ENCODE measurements at regions not wholly inside any gene's neighbourhood (a gene's known extent, or its start where the extent isn't known, plus 50 kb on each side); places are given as distances from the start of the nearest gene placed in this dataset.

- Histone ChIP-seq H3K27ac (ENCODE audit: low read depth, low read length, poor library complexity, severe bottlenecking) (no peak overlapping the region), H3K36me3 (ENCODE audit: insufficient read depth, low read length) (no peaks in the 10 kb centered on the region), H3K9me3 (ENCODE audit: low read length) (no peaks in the 10 kb centered on the region), H2AFZ (ENCODE audit: low read length) (no peak overlapping the region), H4K20me1 (ENCODE audit: insufficient read depth, low read length) (no peaks in the 10 kb centered on the region), H3K79me2 (ENCODE audit: insufficient read depth, low read depth, low read length) (no peaks in the 10 kb centered on the region), H3K4me2 (ENCODE audit: low read length) (no peak overlapping the region), H3K9me2 (ENCODE audit: insufficient read depth, low read length) (no peaks in the 10 kb centered on the region), H3K4me1 (ENCODE audit: insufficient read depth, low read length, poor library complexity, severe bottlenecking) (no peaks in the 10 kb centered on the region), H3K4me3 (ENCODE audit: low read depth, low read length, poor library complexity, severe bottlenecking) (no peak overlapping the region)
- DNase-seq (ENCODE audit: low spot score) = no peak
- BruUV-seq (replicated peaks) = no TSS peak
- CTCF ChIA-PET (ENCODE audit: unreplicated experiment) = no interaction called here
- TF ChIP-seq, protein P1, sequence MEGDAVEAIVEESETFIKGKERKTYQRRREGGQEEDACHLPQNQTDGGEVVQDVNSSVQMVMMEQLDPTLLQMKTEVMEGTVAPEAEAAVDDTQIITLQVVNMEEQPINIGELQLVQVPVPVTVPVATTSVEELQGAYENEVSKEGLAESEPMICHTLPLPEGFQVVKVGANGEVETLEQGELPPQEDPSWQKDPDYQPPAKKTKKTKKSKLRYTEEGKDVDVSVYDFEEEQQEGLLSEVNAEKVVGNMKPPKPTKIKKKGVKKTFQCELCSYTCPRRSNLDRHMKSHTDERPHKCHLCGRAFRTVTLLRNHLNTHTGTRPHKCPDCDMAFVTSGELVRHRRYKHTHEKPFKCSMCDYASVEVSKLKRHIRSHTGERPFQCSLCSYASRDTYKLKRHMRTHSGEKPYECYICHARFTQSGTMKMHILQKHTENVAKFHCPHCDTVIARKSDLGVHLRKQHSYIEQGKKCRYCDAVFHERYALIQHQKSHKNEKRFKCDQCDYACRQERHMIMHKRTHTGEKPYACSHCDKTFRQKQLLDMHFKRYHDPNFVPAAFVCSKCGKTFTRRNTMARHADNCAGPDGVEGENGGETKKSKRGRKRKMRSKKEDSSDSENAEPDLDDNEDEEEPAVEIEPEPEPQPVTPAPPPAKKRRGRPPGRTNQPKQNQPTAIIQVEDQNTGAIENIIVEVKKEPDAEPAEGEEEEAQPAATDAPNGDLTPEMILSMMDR (conservative IDR thresholded peaks at IDR 0.05; ENCODE audit: low read length) = no peak
- no peak for TF ChIP-seq EZH2phosphoT487 (IDR thresholded peaks at IDR 0.05; ENCODE audit: borderline replicate concordance, low read depth, low read length)
- POLR2A ChIA-PET = interaction anchor here (0.7 kb wide), 2 partner anchors 8 to 10 kb away, joined by 3 read pairs; no protein-coding TSS in a partner anchor
- intact Hi-C loops (cut with micrococcal nuclease; ENCODE audit: unreplicated experiment) = no loop called here
These were observed 527.2 kb downstream of the ACTR3B start for GRCh38 chr7:153286763-153287162.

- Histone ChIP-seq H3K36me3 (ENCODE audit: insufficient read depth, low read length) (no peaks in the 10 kb centered on the region), H3K27ac (ENCODE audit: low read depth, low read length, poor library complexity, severe bottlenecking) (no peak overlapping the region), H4K20me1 (ENCODE audit: insufficient read depth, low read length) (no peaks in the 10 kb centered on the region), H2AFZ (ENCODE audit: low read length) (no peak overlapping the region), H3K79me2 (ENCODE audit: insufficient read depth, low read depth, low read length) (no peaks in the 10 kb centered on the region), H3K4me2 (ENCODE audit: low read length) (no peak overlapping the region), H3K9me3 (ENCODE audit: low read length) (no peaks in the 10 kb centered on the region), H3K4me1 (ENCODE audit: insufficient read depth, low read length, poor library complexity, severe bottlenecking) (no peaks in the 10 kb centered on the region), H3K4me3 (ENCODE audit: low read depth, low read length, poor library complexity, severe bottlenecking) (no peak overlapping the region), H3K9me2 (ENCODE audit: insufficient read depth, low read length) (no peaks in the 10 kb centered on the region)
- BruUV-seq (replicated peaks) = no TSS peak
- no peak for DNase-seq (ENCODE audit: low spot score)
- TF ChIP-seq EZH2phosphoT487 (IDR thresholded peaks at IDR 0.05; ENCODE audit: borderline replicate concordance, low read depth, low read length) = no peak
- TF ChIP-seq, protein P1 (conservative IDR thresholded peaks at IDR 0.05; ENCODE audit: low read length) = no peak
- POLR2A ChIA-PET = no interaction called here
- intact Hi-C loops (cut with micrococcal nuclease; ENCODE audit: unreplicated experiment) = no loop called here
- CTCF ChIA-PET (ENCODE audit: unreplicated experiment) = no interaction called here
These were observed 530.5 kb downstream of the ACTR3B start for GRCh38 chr7:153290066-153290465.

DNA sequence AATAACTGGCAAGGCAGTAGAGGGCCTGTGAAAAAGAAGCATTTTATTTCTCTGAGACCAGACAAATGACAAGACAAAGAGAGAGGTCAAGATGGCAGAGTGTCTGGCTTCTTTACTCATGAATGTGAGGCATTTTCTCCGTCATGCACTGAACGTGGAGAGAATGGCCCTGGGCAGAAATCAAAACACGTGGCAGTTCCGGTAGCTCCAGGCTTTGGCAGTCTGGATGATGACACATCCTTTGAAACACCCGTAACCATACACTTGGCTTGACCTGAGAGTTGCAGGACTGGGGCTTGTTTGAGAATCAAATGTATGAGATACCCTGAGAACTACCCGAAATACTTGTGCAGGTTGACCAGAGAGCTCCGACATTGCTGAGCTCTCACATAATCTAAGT is 537.6 kb downstream of the ACTR3B start:
- Histone ChIP-seq H4K20me1 (ENCODE audit: insufficient read depth, low read length) (no peaks in the 10 kb centered on the region), H3K9me3 (ENCODE audit: low read length) (no peaks in the 10 kb centered on the region), H3K36me3 (ENCODE audit: insufficient read depth, low read length) (no peaks in the 10 kb centered on the region), H3K9me2 (ENCODE audit: insufficient read depth, low read length) (no peaks in the 10 kb centered on the region), H3K27ac (ENCODE audit: low read depth, low read length, poor library complexity, severe bottlenecking) (no peak overlapping the region), H3K4me2 (ENCODE audit: low read length) (no peak overlapping the region), H3K4me1 (ENCODE audit: insufficient read depth, low read length, poor library complexity, severe bottlenecking) (no peaks in the 10 kb centered on the region), H2AFZ (ENCODE audit: low read length) (no peak overlapping the region), H3K4me3 (ENCODE audit: low read depth, low read length, poor library complexity, severe bottlenecking) (no peak overlapping the region), H3K79me2 (ENCODE audit: insufficient read depth, low read depth, low read length) (no peaks in the 10 kb centered on the region)
- intact Hi-C loops (cut with micrococcal nuclease; ENCODE audit: unreplicated experiment) = no loop called here
- CTCF ChIA-PET (ENCODE audit: unreplicated experiment) = no interaction called here
- no TSS peak for BruUV-seq (replicated peaks)
- POLR2A ChIA-PET = interaction anchor here (1.3 kb wide), 1 partner anchor 10 kb away, joined by 3 read pairs; no protein-coding TSS in a partner anchor
- DNase-seq (ENCODE audit: low spot score) = no peak
- no peak for TF ChIP-seq EZH2phosphoT487 (IDR thresholded peaks at IDR 0.05; ENCODE audit: borderline replicate concordance, low read depth, low read length)
- TF ChIP-seq, protein P1 (conservative IDR thresholded peaks at IDR 0.05; ENCODE audit: low read length) = no peak
